ENCODE measurements at regions not wholly inside any gene's neighbourhood (a gene's known extent, or its start where the extent isn't known, plus 50 kb on each side); places are given as distances from the start of the nearest gene placed in this dataset.

DNA sequence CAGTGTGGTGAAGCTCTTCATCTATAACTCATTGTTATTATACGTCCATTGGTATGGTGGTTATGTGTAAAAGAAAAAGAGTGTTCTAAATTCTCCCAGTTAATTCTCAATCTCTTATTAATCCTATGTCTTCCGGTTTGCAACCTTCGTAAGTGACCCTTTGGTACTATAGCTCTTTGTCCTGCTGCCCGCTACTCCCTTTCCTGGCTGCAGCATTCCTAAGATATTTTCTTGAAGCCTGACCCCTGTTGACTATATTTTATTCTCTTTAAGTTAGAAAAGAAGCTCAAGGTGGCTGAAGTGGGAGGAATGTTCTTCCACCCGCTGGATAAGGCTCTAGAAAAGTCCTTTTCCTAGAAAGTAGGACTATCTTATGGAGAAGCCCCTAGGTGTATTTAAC is 684.8 kb downstream of the SOCS6 start:
- no peaks in the 10 kb centered on the region for H3K27me3 Mint-ChIP-seq (ENCODE audit: insufficient read depth)
- no peak for DNase-seq
- no peak overlapping the region for H3K27ac Mint-ChIP-seq
- TF ChIP-seq, protein P1, sequence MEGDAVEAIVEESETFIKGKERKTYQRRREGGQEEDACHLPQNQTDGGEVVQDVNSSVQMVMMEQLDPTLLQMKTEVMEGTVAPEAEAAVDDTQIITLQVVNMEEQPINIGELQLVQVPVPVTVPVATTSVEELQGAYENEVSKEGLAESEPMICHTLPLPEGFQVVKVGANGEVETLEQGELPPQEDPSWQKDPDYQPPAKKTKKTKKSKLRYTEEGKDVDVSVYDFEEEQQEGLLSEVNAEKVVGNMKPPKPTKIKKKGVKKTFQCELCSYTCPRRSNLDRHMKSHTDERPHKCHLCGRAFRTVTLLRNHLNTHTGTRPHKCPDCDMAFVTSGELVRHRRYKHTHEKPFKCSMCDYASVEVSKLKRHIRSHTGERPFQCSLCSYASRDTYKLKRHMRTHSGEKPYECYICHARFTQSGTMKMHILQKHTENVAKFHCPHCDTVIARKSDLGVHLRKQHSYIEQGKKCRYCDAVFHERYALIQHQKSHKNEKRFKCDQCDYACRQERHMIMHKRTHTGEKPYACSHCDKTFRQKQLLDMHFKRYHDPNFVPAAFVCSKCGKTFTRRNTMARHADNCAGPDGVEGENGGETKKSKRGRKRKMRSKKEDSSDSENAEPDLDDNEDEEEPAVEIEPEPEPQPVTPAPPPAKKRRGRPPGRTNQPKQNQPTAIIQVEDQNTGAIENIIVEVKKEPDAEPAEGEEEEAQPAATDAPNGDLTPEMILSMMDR (IDR thresholded peaks at IDR 0.05), result no peak
- H3K36me3 Mint-ChIP-seq (ENCODE audit: low read depth), result 0 out of 2 replicates have a peak, but pooled peaks cover 5% of the 10 kb centered on the region
- H3K4me1 Mint-ChIP-seq (ENCODE audit: low read depth), result no peaks in the 10 kb centered on the region
- no peak overlapping the region for H3K4me3 Mint-ChIP-seq
- peaks cover 33% of the 10 kb centered on the region for H3K9me3 Mint-ChIP-seq

DNA sequence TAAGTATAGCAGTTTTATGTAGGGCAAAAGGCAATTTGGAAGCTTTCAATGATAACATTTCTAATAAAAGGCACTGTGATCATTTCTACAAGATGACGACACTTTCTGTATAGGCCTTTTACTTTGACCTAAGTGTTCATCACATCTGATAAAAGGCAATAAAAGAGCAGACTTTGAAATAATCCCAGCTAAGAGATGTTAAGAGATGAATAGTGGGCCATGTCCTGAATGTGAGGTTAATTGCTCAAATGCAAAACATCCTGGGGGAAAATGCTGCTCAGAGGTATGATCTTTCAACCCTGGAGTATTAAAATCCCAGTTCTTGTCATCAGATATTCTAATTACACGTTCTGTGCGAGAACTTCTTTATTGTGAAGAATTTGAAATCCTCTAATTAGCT is 677.6 kb downstream of the SOCS6 start:
- no peaks in the 10 kb centered on the region for H3K4me1 Mint-ChIP-seq (ENCODE audit: low read depth)
- H3K36me3 Mint-ChIP-seq (ENCODE audit: low read depth), result no peaks in the 10 kb centered on the region
- no peaks in the 10 kb centered on the region for H3K27me3 Mint-ChIP-seq (ENCODE audit: insufficient read depth)
- H3K4me3 Mint-ChIP-seq, result no peak overlapping the region
- TF ChIP-seq, protein P1 (IDR thresholded peaks at IDR 0.05), result no peak
- DNase-seq, result no peak
- no peak overlapping the region for H3K27ac Mint-ChIP-seq
- peaks cover 45% of the 10 kb centered on the region for H3K9me3 Mint-ChIP-seq

DNA sequence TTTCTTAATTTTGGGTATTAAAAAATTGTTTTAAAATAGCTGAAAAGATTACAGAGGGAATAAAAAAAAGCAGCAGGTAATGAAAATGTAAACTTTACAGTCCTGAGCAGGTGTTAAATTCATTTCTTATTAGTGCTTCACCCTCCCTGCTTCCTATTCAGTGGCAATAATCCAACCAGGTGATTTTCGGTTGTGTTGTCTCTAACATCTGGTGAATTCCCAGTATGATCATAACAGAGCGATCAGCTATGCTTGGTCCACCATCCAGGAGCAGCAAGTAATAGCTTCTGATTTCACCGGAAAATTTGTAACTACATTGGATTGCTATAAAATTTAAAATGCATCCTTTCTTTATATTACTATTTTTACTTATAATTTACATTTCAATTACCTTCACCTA is 673.1 kb downstream of the SOCS6 start:
- Mint-ChIP-seq H3K9me3 (peaks cover 40% of the 10 kb centered on the region), H3K27ac (no peak overlapping the region), H3K27me3 (ENCODE audit: insufficient read depth) (no peaks in the 10 kb centered on the region), H3K36me3 (ENCODE audit: low read depth) (no peaks in the 10 kb centered on the region), H3K4me1 (ENCODE audit: low read depth) (no peaks in the 10 kb centered on the region), H3K4me3 (no peak overlapping the region)
- no peak for DNase-seq
- TF ChIP-seq, protein P1 (IDR thresholded peaks at IDR 0.05), result no peak

DNA sequence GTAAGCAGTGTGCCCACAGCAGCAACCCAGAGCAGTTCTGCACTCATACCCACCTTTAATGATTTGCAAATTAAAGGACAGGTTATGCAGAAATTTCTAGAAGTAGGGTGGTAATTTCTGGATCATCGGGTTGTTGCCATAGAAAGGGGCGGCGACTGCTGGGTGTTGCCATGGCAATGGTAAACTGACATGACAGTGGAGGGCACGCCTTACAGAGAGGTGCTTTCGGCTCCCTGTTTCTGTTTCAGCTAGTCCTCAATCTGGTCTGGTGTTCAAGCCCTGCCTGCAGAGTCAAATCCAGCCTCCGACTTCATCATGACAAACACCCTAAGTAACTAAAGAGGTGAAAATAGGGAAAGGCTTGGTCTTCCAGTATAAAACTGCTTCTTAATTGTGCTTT is 667.7 kb downstream of the SOCS6 start:
- TF ChIP-seq, protein P1 (IDR thresholded peaks at IDR 0.05), result no peak
- Mint-ChIP-seq H3K36me3 (ENCODE audit: low read depth) (no peaks in the 10 kb centered on the region), H3K27ac (no peak overlapping the region), H3K4me1 (ENCODE audit: low read depth) (no peaks in the 10 kb centered on the region), H3K9me3 (peaks cover 47% of the 10 kb centered on the region), H3K4me3 (no peak overlapping the region), H3K27me3 (ENCODE audit: insufficient read depth) (no peaks in the 10 kb centered on the region)
- no peak for DNase-seq

DNA sequence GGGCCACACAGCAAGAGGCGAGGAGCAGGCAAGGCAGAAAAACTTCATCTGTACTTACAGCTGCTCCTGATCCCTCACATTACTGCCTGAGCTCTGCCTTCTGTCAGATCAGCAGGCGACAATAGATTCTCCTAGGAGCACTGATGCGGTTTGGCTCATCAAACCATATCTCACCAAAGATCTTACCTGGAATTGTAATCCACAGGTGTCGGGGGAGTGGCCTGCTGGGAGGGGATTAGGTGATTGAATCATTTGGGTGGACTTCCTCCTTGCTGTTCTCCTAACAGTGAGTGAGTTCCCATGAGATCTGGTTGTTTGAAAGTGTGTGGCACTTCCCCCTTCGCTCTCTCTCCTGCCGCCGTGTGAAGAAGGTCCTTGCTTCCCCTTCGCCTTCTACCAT is 647.3 kb downstream of the SOCS6 start:
- H3K9me3 Mint-ChIP-seq, result peaks cover 22% of the 10 kb centered on the region
- no peaks in the 10 kb centered on the region; the same call in 1 of the 2 replicates for H3K27me3 Mint-ChIP-seq (ENCODE audit: insufficient read depth)
- H3K27ac Mint-ChIP-seq, result no peak overlapping the region
- H3K36me3 Mint-ChIP-seq (ENCODE audit: low read depth), result no peaks in the 10 kb centered on the region; the same call in 1 of the 2 replicates
- TF ChIP-seq, protein P1 (IDR thresholded peaks at IDR 0.05), result no peak
- no peak for DNase-seq
- H3K4me3 Mint-ChIP-seq, result no peak overlapping the region
- no peaks in the 10 kb centered on the region for H3K4me1 Mint-ChIP-seq (ENCODE audit: low read depth)
